GM12865 (cell line): ENCODE measurements at regions not wholly inside any gene's neighbourhood (a gene's known extent, or its start where the extent isn't known, plus 50 kb on each side); places are given as distances from the start of the nearest gene placed in this dataset.

Experiments used
- DNase-seq: peaks from one replicate; pipeline ENCODE4 v3.0.0; 2010; ENCODE audit warnings: low read depth
- H3K4me3 ChIP-seq: 2 replicates; pipeline ENCODE4 v1.5.1; 2011; ENCODE audit warnings: mild to moderate bottlenecking, low read depth, low read length, control low read depth
- TF ChIP-seq, protein P1 (sequence below): IDR thresholded peaks from 2 replicates; pipeline ENCODE4 v1.5.1; 2011; ENCODE audit warnings: low read length, control low read depth, low read depth, inconsistent platforms; ENCODE audit not compliant: insufficient read depth; ENCODE audit errors: missing control alignments

DNA sequence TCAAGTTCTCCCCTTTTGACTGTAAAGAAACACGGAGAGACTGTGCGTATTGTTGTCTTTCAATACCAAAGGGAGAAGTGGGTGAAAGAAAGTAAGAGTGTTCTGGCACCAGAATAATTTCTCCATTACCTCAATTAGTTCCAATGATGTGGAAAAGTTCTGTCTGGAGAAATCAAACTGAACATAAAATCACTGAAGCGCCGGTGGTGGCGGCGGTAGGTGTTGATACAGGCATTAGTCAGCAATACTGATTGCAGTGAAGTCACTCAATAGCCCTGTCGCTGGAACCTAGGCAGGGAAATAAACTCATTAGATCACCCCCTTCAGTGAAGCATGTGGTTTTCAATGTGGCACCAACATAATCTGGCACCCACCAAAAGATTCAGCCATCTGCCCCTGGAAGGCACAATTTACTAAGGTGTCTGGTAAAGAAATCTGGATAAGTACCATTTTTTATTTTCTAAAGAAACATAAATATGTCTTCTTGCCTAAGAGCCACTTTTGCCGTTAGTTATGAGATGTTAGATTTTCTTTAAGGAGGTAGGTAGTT is 274.2 kb upstream of the SOX9 start:
- TF ChIP-seq, protein P1, sequence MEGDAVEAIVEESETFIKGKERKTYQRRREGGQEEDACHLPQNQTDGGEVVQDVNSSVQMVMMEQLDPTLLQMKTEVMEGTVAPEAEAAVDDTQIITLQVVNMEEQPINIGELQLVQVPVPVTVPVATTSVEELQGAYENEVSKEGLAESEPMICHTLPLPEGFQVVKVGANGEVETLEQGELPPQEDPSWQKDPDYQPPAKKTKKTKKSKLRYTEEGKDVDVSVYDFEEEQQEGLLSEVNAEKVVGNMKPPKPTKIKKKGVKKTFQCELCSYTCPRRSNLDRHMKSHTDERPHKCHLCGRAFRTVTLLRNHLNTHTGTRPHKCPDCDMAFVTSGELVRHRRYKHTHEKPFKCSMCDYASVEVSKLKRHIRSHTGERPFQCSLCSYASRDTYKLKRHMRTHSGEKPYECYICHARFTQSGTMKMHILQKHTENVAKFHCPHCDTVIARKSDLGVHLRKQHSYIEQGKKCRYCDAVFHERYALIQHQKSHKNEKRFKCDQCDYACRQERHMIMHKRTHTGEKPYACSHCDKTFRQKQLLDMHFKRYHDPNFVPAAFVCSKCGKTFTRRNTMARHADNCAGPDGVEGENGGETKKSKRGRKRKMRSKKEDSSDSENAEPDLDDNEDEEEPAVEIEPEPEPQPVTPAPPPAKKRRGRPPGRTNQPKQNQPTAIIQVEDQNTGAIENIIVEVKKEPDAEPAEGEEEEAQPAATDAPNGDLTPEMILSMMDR: no peak
- no peak for DNase-seq
- H3K4me3 ChIP-seq: no peak overlapping the region

DNA sequence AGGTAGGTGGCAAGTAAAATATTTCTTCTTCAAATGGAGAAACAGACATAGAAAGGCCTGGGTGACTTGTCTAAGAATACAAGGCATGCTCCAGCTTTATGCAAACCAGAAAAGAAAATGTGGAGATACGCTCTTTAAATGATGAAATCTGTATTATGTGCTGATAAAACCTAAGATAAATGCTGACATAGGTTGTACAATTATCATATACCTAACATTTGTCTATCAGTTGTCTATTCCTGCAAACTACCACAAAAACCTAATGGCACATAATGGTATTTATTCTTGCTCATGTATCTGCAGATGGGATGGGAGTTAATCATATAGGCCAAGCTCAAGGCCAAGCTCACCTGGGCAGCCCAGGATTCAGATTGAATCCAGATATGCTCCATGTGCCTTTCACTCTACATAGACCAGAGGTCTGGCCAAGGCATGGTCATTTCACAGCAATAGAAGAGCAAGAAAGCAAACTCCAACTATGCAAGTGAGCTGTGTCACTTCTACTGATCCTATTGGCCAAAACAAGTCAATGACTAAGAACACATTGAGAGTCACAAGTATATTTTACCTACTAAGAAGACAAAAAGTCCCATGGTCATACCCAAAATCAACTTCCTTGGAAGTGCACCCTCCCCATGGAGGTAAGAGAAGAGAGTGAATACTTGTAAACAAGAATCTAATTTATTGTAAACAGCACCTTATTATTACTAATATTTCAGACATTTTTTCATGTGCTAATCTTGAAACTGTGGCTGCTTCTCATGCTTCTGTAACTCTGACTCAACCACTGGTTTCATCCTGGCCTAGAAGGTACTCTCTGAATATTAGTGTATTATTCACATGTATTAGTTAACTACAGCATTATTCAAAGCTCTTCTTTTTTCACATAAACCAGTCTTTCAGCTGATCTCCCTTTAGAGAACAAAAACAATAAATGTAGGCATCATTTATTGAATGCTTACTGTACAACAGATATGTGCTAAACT is 270.7 kb upstream of the SOX9 start:
- H3K4me3 ChIP-seq: no peak overlapping the region
- TF ChIP-seq, protein P1: no peak
- DNase-seq: peak; percentile 62

DNA sequence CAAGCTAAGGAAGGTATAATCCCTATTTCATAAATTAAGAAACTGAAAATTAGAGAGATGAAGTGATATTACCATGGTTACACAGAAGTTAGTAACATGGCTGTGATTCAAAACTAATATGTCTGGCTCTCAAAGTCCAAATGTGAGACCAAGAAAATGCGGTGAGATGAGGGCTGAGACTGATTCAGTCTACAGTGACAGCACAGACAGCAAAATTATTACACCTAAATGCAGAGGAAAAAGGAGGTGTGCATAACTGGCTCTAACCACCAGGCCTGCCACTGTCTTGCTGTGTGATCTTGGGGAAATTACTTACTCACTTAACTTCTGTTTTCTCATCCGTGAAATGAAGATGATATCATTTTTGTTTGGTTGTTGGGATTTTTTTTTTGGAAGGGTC is 270.0 kb upstream of the SOX9 start:
- H3K4me3 ChIP-seq: no peak overlapping the region
- DNase-seq: peak; percentile 67
- TF ChIP-seq, protein P1: no peak

DNA sequence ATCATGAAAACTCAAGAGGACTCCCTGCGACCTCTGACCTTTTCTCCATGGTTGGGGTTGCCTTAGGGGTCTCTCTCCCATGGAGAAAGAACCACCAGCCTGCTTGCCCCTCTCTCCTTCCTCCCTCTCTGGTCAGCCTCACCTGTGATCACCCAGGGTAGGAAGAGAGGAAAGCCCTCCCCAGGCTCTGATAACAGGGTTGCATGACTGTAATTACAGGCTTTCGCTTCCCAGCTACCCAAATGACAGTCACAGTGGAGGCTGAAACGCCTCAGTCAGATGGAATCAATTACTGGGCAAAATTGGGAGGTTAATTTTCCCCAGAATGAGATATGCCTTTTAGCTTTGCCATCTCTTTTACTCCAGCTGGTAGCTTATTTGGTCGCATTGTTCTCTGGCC is 265.8 kb upstream of the SOX9 start:
- no peak for DNase-seq
- H3K4me3 ChIP-seq: no peak overlapping the region
- TF ChIP-seq, protein P1: no peak

DNA sequence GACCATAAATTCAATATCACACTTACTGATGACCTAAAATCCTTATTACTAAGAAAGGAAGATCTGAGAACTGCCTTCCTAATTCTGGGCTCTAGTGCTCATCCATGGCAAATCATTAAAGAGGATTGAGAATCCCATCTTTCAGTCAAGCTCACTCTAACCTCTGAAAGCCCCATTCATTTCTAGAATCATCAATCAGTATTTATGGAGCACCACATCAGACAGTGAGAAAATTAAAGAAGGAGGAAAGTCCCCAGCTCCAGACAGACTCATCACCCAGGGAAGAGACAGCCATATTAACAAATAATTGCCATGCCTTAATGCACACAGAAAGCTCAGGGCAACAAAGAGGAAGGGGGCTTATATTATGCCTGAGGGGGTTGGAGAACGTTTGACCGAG is 256.1 kb upstream of the SOX9 start:
- TF ChIP-seq, protein P1: no peak
- DNase-seq: no peak
- no peak overlapping the region for H3K4me3 ChIP-seq

DNA sequence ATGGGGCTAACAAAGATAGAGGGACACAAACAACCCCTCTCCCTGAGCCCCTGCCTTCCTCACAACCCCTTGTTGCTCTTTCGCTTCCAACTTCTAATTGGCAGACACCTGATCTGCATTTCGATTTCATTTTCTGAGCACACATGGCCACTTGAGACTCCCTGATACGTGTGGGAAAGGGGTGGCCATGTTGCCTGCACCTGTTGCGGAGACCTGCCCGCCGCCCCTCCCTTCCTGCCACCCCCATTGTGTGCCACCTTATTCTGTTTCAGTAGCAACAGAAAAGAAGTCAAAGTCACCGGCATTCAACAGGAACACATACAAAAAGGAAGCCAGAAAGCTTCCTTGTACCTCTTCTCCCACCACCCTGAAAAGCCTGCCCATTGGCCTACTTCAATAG is 254.7 kb upstream of the SOX9 start:
- TF ChIP-seq, protein P1: no peak
- no peak for DNase-seq

DNA sequence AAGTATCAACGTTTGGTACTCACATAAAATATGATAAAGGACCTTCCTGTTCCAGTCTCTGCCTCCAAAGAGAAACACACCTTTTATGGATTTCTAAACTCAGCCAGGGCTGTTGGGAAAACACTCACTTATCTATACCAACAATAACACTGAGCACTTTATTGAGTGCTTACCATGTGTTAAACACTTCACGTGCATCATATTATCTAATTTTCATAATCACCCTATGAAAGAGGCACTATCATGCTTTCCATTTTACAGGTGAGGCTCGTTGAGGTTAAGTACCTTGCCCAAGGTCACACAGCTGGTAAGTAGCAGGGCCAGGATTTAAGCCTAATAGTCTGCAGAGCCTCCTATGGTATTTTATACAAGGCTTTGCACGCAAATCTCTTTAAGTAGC is 251.5 kb upstream of the SOX9 start:
- TF ChIP-seq, protein P1: no peak
- DNase-seq: no peak
- H3K4me3 ChIP-seq: no peak overlapping the region

More for the DNA sequence above, 254.7 kb upstream of the SOX9 start:
- no peak overlapping the region for H3K4me3 ChIP-seq
